ENCODE measurements at regions not wholly inside any gene's neighbourhood (a gene's known extent, or its start where the extent isn't known, plus 50 kb on each side); places are given as distances from the start of the nearest gene placed in this dataset.

DNA sequence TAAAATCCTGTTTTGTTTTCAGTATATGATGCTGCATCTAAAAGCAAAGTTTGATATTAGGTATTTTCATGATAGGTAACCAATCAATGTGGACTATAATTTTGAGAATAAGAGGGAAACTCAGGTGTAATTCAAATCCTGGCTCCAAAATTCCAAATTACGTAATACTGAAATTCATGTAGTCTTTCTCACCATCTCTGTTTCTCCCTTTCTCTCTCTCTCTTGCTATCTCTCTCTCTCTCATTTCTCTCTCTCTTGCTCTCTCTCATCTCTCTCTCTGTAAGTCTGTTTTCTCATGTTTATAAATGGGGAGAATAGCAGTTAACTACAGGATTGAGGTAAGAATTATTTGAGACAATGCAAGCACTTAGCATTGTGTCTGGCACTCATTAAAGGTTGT lies 401.1 kb upstream of the TLE4 start:
- TF ChIP-seq CTCF (IDR thresholded peaks at IDR 0.05) (no peak), EZH2 (IDR thresholded peaks at IDR 0.05) (no peak)
